NB4 (cell line): ENCODE measurements at regions not wholly inside any gene's neighbourhood (a gene's known extent, or its start where the extent isn't known, plus 50 kb on each side); places are given as distances from the start of the nearest gene placed in this dataset.
"Not testable (repeated sequence)": the region's sequence is repeated elsewhere in the genome, so short reads cannot be mapped to it uniquely, and the experiment has no call there.

Source experiments
- MYC ChIP-seq: IDR thresholded peaks from 2 replicates; pipeline ENCODE4 v1.6.1; 2011; ENCODE audit warnings: low read depth, low read length
- POLR2A ChIP-seq: IDR thresholded peaks from 2 replicates; pipeline ENCODE4 v1.6.1; 2011; ENCODE audit warnings: mild to moderate bottlenecking; ENCODE audit not compliant: insufficient read length; ENCODE audit errors: extremely low read depth
- TF ChIP-seq, protein P1 (sequence below): IDR thresholded peaks from one replicate; pipeline ENCODE4 v1.5.1; 2012; ENCODE audit warnings: low read depth, low read length
- TF ChIP-seq, protein P2 (sequence below): IDR thresholded peaks from 2 replicates; pipeline ENCODE4 v1.6.1; 2011; ENCODE audit warnings: low read depth, low read length

DNA sequence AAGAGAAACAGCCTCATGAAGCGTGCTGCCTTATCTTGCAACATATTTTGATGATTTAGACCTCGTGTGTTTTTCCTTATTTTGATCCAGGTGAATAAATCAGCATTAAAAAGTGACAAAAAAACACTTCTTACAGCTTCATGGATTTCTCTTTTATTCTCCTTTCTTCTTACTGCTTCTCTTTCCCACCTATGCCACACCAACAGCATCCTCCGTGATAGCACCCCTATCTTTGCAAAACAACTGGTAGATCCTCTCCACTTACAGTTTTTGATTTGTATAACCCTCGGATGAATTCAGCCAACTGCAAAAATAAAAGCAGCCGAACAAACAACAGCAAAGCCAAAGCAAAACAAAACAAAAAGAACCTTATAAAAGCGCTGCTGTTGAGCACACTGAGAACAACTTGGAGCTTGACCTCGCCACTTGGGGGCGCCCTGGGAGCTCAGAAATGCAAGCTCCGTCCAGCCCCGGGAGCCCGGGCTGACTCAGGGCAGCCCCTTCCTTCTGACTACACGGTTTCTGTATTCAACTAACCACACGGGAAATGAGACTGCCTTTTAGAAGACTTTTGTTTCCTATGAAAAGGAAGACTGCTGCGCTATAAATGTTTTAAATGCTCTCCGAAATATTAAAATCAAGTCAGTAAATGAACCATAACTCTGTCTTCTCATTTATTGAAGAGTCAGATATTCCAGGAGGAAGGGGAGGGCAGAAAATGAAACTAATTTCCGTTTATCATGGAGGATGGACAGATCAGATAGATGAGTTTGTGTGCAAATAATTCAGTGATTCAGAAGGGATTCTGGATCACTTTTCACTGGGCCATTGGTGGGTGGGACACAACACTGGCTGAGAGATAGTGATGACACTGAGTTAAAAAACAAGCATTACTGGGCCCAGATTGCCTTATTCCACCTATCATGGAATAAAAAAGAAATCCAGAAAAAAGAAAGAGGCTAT is 186.8 kb downstream of the ATP6V0E2 start:
- TF ChIP-seq, protein P1, sequence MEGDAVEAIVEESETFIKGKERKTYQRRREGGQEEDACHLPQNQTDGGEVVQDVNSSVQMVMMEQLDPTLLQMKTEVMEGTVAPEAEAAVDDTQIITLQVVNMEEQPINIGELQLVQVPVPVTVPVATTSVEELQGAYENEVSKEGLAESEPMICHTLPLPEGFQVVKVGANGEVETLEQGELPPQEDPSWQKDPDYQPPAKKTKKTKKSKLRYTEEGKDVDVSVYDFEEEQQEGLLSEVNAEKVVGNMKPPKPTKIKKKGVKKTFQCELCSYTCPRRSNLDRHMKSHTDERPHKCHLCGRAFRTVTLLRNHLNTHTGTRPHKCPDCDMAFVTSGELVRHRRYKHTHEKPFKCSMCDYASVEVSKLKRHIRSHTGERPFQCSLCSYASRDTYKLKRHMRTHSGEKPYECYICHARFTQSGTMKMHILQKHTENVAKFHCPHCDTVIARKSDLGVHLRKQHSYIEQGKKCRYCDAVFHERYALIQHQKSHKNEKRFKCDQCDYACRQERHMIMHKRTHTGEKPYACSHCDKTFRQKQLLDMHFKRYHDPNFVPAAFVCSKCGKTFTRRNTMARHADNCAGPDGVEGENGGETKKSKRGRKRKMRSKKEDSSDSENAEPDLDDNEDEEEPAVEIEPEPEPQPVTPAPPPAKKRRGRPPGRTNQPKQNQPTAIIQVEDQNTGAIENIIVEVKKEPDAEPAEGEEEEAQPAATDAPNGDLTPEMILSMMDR: peak; percentile 10
- not testable (repeated sequence) for TF ChIP-seq POLR2A, MYC
- TF ChIP-seq, protein P2, sequence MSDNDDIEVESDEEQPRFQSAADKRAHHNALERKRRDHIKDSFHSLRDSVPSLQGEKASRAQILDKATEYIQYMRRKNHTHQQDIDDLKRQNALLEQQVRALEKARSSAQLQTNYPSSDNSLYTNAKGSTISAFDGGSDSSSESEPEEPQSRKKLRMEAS: not testable (repeated sequence)
